ENCODE measurements at regions not wholly inside any gene's neighbourhood (a gene's known extent, or its start where the extent isn't known, plus 50 kb on each side); places are given as distances from the start of the nearest gene placed in this dataset.

DNA sequence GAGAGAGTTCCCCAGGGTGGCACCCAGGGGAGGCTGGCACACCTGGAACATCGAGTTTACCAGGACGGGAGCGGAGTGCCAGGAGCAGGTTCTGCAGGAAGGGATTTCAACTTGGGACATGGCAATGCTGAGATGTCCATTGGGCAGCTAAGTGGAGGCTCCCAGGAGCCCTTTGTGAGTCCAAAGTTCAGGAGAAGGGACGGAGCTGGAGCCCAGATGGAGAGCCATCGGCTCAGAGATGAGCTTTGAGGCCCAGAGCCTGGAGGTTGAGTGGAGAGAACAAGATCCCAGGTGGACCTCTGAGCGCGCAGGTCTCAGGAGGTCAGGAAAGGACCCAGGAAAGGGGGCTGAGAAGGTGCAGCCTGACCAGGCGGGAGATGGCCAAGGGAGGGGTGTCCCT is 67.5 kb upstream of the AFDN start:
- Histone ChIP-seq H3K9me3 (no peaks in the 10 kb centered on the region), H3K36me3 (no peaks in the 10 kb centered on the region), H3K4me1 (peaks cover 0 to 20% (median 7%) of the 10 kb centered on the region in 9 donors), H3K27ac (no peak overlapping the region), H3K4me3 (no peak overlapping the region), H3K27me3 (no peaks in the 10 kb centered on the region)
- no peak for ATAC-seq
- 97 to 98% methylated on average over 8 of the region's 8 CpGs for WGBS, 2 donors
- intact Hi-C loops (cut with DNase I): no loop called here
- TF ChIP-seq, protein P1, sequence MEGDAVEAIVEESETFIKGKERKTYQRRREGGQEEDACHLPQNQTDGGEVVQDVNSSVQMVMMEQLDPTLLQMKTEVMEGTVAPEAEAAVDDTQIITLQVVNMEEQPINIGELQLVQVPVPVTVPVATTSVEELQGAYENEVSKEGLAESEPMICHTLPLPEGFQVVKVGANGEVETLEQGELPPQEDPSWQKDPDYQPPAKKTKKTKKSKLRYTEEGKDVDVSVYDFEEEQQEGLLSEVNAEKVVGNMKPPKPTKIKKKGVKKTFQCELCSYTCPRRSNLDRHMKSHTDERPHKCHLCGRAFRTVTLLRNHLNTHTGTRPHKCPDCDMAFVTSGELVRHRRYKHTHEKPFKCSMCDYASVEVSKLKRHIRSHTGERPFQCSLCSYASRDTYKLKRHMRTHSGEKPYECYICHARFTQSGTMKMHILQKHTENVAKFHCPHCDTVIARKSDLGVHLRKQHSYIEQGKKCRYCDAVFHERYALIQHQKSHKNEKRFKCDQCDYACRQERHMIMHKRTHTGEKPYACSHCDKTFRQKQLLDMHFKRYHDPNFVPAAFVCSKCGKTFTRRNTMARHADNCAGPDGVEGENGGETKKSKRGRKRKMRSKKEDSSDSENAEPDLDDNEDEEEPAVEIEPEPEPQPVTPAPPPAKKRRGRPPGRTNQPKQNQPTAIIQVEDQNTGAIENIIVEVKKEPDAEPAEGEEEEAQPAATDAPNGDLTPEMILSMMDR (IDR thresholded peaks at IDR 0.05): no peak
- DNase-seq: no peak

DNA sequence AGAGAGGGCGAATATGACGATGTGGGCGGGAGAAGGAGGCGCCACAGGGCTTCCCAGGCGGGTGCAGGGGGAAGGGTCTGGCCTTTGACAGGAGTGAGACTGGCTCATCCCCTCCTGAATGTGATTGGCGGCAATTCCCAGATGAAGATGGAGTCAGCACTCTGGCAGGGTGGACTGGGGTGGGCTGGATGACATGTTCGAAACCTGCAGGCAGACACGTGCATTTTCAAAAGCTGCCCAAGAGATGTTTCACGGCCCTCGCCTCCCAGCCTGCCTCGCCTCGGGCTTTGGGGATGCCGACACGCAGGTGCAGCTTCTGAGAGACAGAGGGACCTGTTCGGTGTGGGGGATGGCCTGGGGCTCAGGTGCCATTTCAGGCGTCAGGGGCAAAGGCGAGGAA is 66.8 kb upstream of the AFDN start:
- no peaks in the 10 kb centered on the region for H3K9me3 ChIP-seq
- H3K4me1 ChIP-seq: peaks cover 0 to 20% (median 7%) of the 10 kb centered on the region in 9 donors
- intact Hi-C loops (cut with DNase I): no loop called here
- DNase-seq (no peak), ATAC-seq (no peak)
- no peak overlapping the region for H3K4me3 ChIP-seq
- TF ChIP-seq, protein P1 (IDR thresholded peaks at IDR 0.05): no peak
- peaks cover 0 to 5% (median 0%) of the 10 kb centered on the region in 7 donors for H3K27me3 ChIP-seq
- H3K27ac ChIP-seq: no peak overlapping the region
- WGBS, 2 donors: 94 to 96% methylated on average over 17 of the region's 17 CpGs
- H3K36me3 ChIP-seq: no peaks in the 10 kb centered on the region

DNA sequence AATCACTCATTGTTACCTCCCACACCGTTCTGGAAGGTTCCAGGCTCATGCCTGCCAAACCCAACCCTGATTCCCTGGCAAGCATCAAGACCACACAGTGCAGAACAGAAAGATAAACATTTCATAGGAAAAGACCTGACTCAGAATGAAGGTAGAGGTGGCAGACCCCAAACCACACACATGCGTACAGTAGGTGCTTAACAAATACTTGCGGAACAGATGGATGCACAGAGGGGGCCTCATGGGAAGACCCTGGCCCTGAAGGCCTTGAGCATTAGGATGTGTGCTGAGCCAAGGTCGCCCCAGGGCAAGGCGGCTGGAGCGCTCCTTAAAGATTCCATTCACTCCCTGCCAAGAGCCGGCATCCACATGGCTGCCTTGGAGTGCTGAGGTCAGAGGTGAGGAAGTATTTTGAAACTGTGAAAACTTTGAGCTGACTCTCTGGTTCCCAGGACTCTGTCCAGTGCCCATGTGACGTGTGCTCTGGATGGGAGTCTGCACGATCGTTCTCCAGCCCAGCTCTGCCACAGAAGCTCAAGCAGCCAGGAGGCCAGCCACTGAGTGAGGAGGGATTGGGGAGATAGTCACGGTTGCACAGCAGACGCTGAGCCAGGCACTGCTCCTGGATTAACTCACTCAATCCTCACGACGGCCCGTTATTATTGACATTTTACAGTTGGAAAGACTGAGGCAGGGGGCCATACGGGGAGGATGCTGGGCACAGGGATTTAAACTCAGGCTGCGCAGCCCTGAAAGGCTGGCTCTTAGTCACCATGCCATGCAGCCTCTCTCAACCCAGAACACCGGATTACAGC is 65.5 kb upstream of the AFDN start:
- Histone ChIP-seq H3K36me3 (no peaks in the 10 kb centered on the region), H3K27ac (peak overlapping the region in 2 of 10 donors; percentile 31), H3K4me3 (no peak overlapping the region), H3K27me3 (peaks cover 0 to 12% (median 0%) of the 10 kb centered on the region in 7 donors), H3K4me1 (peaks cover 0 to 20% (median 7%) of the 10 kb centered on the region in 9 donors), H3K9me3 (no peaks in the 10 kb centered on the region)
- TF ChIP-seq, protein P1 (IDR thresholded peaks at IDR 0.05): no peak
- WGBS, 2 donors: 55 to 56% methylated on average over 18 of the region's 18 CpGs
- peak; percentile 75 to 92 (median 84) for ATAC-seq
- peak; percentile 53 to 60 for DNase-seq
- intact Hi-C loops (cut with DNase I): no loop called here

DNA sequence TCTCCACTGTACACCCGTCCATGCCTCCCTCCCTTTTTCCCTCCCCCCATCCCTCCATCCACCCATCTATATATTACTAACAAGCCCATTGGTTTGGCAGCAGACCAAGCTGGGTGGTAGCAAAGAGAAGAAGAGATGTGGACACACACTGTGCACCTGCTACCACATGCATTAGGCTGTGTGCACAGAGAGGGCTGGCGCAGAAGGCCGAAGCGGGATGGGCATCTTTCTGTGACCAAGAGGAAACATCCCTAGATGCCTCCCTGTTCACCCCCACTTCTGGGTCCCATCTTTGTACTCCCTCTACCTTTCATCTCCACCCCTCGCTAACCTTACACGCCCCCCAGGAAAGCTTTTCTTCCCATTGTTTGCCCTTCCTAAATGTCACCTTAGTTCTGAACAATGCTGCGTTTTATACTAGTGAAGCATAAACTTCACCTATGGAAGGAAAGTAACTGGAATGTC is 64.9 kb upstream of the AFDN start:
- intact Hi-C loops (cut with DNase I): no loop called here
- TF ChIP-seq, protein P1 (IDR thresholded peaks at IDR 0.05): no peak
- no peak for DNase-seq
- H3K27ac ChIP-seq: peak overlapping the region in 2 of 10 donors; percentile 31
- H3K4me3 ChIP-seq: no peak overlapping the region
- peaks cover 0 to 12% (median 0%) of the 10 kb centered on the region in 7 donors for H3K27me3 ChIP-seq
- peak in 1 of 8 donors; percentile 12 for ATAC-seq
- 84 to 98% methylated on average over 7 of the region's 7 CpGs for WGBS, 2 donors
- H3K9me3 ChIP-seq: no peaks in the 10 kb centered on the region
- H3K36me3 ChIP-seq: no peaks in the 10 kb centered on the region
- peaks cover 0 to 20% (median 9%) of the 10 kb centered on the region in 9 donors for H3K4me1 ChIP-seq
